CD4-positive, alpha-beta T cell (primary cell): ENCODE measurements at regions not wholly inside any gene's neighbourhood (a gene's known extent, or its start where the extent isn't known, plus 50 kb on each side); places are given as distances from the start of the nearest gene placed in this dataset.
"Not testable (repeated sequence)": the region's sequence is repeated elsewhere in the genome, so short reads cannot be mapped to it uniquely, and the experiment has no call there.

Experiments used
- ATAC-seq: fragments of 200-7000 bp; cut with Tn5 transposase; one replicate; pipeline ENCODE4 v1.10.0; 2022; ENCODE audit warnings: mild to moderate bottlenecking; ENCODE audit not compliant: poor library complexity
- CTCF ChIA-PET: fragments of 350-600 bp; sonication (Branson Sonifier 250); formaldehyde crosslinking; loops from one replicate; lab custom pipeline; 2021; ENCODE audit warnings: antibody characterized with exemption, inconsistent platforms; lab: Charles Lee
- POLR2A ChIA-PET: fragments of 350-600 bp; sonication (Branson Sonifier 250); formaldehyde crosslinking; loops from one replicate; lab custom pipeline; 2021; ENCODE audit warnings: antibody characterized with exemption, inconsistent platforms; lab: Charles Lee
- DNase-seq, 14 experiments: peaks; one replicate each; pipeline ENCODE4 v3.0.0-alpha.2; 2013 to 2020; ENCODE audit warnings: mixed read lengths in 2 of 14
- H3K27ac ChIP-seq, 2 donors: one replicate each; pipeline versions ENCODE4 v1.5.1 to v1.7.0; 2013; ENCODE audit warnings: low read length in 2 of 2, low read depth in 1 of 2, mild to moderate bottlenecking in 1 of 2
- H3K27me3 ChIP-seq, 2 experiments: 1 replicate in 1 of 2; 2 replicates in 1 of 2; pipeline versions ENCODE4 v1.6.1 to v1.7.0; 2013; ENCODE audit warnings: low read length in 2 of 2, control low read depth in 1 of 2, mild to moderate bottlenecking in 1 of 2, moderate library complexity in 1 of 2; ENCODE audit not compliant: insufficient read depth in 2 of 2, control insufficient read depth in 1 of 2
- H3K36me3 ChIP-seq: one replicate; pipeline ENCODE4 v1.6.1; 2013; ENCODE audit warnings: low read length, control low read depth; ENCODE audit not compliant: insufficient read depth
- H3K4me1 ChIP-seq: one replicate; pipeline ENCODE4 v1.6.1; 2013; ENCODE audit warnings: low read length, control low read depth; ENCODE audit not compliant: insufficient read depth
- H3K4me3 ChIP-seq: one replicate; pipeline ENCODE4 v1.5.1; 2013; ENCODE audit warnings: mild to moderate bottlenecking, low read length, moderate library complexity
- H3K9me3 ChIP-seq, 2 experiments: 1 replicate in 1 of 2; 2 replicates in 1 of 2; pipeline versions ENCODE4 v1.6.1 to v1.7.0; 2013; ENCODE audit warnings: low read length in 2 of 2, mild to moderate bottlenecking in 2 of 2, control low read depth in 1 of 2, moderate library complexity in 1 of 2; ENCODE audit not compliant: control insufficient read depth in 1 of 2, insufficient read depth in 1 of 2
- H3K27ac Mint-ChIP-seq: one replicate; pipeline ENCODE4 v1.8.0; 2020; ENCODE audit warnings: mixed read lengths
- H3K27me3 Mint-ChIP-seq: one replicate; pipeline ENCODE4 v1.8.0; 2021; ENCODE audit warnings: mixed read lengths
- H3K36me3 Mint-ChIP-seq: one replicate; pipeline ENCODE4 v1.8.0; 2021; ENCODE audit warnings: low read depth, mixed read lengths
- H3K4me1 Mint-ChIP-seq: one replicate; pipeline ENCODE4 v1.8.0; 2021; ENCODE audit warnings: low read depth, mixed read lengths
- H3K4me3 Mint-ChIP-seq: one replicate; pipeline ENCODE4 v1.8.0; 2020; ENCODE audit warnings: mild to moderate bottlenecking, mixed read lengths
- H3K9me3 Mint-ChIP-seq: one replicate; pipeline ENCODE4 v1.8.0; 2020; ENCODE audit warnings: mixed read lengths
- intact Hi-C, 2 experiments: fragments of 100-400 bp; cut with DNase I in 1 of 2; cut with micrococcal nuclease in 1 of 2; formaldehyde crosslinking; loops; one replicate each; pipeline versions ENCODE4 v1.15.1 to v1.9.0; 2023 to 2025; cut with DNase I, micrococcal nuclease
- TF ChIP-seq, protein P1 (sequence below): fragments of 200-600 bp; IDR thresholded peaks from one replicate; pipeline ENCODE4 v1.8.0; 2022; ENCODE audit warnings: antibody characterized with exemption, mild to moderate bottlenecking

DNA sequence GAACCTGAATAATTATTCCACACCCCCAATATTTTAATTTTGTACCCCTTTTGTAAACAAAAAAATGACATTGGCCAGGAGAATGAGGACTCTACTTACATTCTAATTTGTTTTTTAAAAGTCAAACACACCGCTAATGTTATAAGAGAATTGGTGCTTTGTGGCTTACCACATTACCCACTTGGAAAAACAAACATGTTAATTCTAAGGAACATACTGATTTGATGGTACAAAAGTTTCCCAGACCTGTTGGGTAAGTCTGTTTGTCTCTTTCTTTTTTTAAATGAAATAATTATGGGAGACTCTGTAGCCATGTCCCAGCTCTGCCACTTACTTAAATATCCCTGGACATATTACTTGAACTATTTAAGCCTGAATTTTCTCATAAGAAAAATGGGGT lies 352.5 kb upstream of the C2CD4B start:
- Histone ChIP-seq H3K4me3 (no peak overlapping the region), H3K36me3 (no peaks in the 10 kb centered on the region), H3K9me3 (no peaks in the 10 kb centered on the region), H3K27ac (no peak overlapping the region), H3K4me1 (no peaks in the 10 kb centered on the region), H3K27me3 (peaks cover 0 to 4% of the 10 kb centered on the region in 2 experiments)
- Mint-ChIP-seq H3K27me3 (peaks cover 62% of the 10 kb centered on the region), H3K27ac (no peak overlapping the region), H3K4me1 (no peaks in the 10 kb centered on the region), H3K4me3 (no peak overlapping the region), H3K9me3 (no peaks in the 10 kb centered on the region), H3K36me3 (no peaks in the 10 kb centered on the region)
- CTCF ChIA-PET, result no interaction called here
- TF ChIP-seq, protein P1, sequence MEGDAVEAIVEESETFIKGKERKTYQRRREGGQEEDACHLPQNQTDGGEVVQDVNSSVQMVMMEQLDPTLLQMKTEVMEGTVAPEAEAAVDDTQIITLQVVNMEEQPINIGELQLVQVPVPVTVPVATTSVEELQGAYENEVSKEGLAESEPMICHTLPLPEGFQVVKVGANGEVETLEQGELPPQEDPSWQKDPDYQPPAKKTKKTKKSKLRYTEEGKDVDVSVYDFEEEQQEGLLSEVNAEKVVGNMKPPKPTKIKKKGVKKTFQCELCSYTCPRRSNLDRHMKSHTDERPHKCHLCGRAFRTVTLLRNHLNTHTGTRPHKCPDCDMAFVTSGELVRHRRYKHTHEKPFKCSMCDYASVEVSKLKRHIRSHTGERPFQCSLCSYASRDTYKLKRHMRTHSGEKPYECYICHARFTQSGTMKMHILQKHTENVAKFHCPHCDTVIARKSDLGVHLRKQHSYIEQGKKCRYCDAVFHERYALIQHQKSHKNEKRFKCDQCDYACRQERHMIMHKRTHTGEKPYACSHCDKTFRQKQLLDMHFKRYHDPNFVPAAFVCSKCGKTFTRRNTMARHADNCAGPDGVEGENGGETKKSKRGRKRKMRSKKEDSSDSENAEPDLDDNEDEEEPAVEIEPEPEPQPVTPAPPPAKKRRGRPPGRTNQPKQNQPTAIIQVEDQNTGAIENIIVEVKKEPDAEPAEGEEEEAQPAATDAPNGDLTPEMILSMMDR, result no peak
- POLR2A ChIA-PET, result no interaction called here
- ATAC-seq, result no peak
- intact Hi-C loops, result no loop called here
- DNase-seq, result no peak

DNA sequence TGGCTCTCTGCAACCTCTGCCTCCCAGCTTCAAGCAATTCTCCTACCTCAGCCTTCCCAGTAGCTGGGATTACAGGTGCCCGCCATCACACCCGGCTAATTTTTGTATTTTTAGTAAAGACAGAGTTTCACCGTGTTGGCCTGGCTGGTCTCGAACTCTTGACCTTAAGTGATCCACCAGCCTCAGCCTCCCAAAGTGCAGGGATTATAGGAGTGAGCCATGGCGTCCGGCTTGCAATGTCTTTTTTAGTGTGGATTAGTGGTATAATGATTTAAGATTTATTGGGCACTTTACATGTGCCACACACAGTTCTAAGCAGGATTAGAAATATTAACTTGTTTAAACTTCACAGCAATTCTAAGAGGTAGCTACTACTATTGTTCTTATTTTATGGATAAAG lies 353.6 kb upstream of the C2CD4B start:
- POLR2A ChIA-PET, CTCF ChIA-PET, H3K27ac Mint-ChIP-seq, DNase-seq, H3K36me3 Mint-ChIP-seq, H3K4me3 Mint-ChIP-seq, H3K4me1 Mint-ChIP-seq, H3K9me3 Mint-ChIP-seq, ATAC-seq, intact Hi-C loops, H3K36me3 ChIP-seq, H3K4me1 ChIP-seq, H3K4me3 ChIP-seq, H3K9me3 ChIP-seq, H3K27ac ChIP-seq, H3K27me3 ChIP-seq: not testable (repeated sequence)
- peaks cover 58% of the 10 kb centered on the region for H3K27me3 Mint-ChIP-seq

DNA sequence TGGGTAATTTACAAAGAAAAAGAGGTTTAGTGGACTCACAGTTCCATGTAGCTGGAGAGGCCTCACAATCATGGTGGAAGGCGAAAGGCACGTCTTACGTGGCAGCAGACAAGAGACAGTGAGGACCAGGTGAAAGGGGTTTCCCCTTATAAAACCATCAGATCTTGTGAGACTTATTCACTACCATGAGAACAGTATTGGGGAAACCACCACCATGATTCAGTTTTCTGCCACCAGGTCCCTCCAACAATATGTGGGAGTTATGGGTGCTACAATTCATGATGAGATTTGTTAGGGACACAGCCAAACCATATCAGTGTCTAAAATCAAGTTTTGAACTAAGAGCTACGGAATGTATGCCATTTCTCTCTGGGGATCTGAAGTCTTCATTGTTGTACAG lies 354.8 kb upstream of the C2CD4B start:
- no peak overlapping the region for H3K27ac ChIP-seq
- Mint-ChIP-seq H3K4me3 (no peak overlapping the region), H3K27me3 (peaks cover 55% of the 10 kb centered on the region), H3K36me3 (no peaks in the 10 kb centered on the region), H3K27ac (no peak overlapping the region), H3K9me3 (no peaks in the 10 kb centered on the region), H3K4me1 (no peaks in the 10 kb centered on the region)
- H3K4me3 ChIP-seq, result no peak overlapping the region
- intact Hi-C loops, result no loop called here
- POLR2A ChIA-PET, result no interaction called here
- no peak for DNase-seq
- no peak for ATAC-seq
- TF ChIP-seq, protein P1, result no peak
- CTCF ChIA-PET, result no interaction called here
- H3K4me1 ChIP-seq, result no peaks in the 10 kb centered on the region
- no peaks in the 10 kb centered on the region for H3K9me3 ChIP-seq
- no peaks in the 10 kb centered on the region for H3K36me3 ChIP-seq
- H3K27me3 ChIP-seq, result peaks cover 0 to 10% of the 10 kb centered on the region in 2 experiments

DNA sequence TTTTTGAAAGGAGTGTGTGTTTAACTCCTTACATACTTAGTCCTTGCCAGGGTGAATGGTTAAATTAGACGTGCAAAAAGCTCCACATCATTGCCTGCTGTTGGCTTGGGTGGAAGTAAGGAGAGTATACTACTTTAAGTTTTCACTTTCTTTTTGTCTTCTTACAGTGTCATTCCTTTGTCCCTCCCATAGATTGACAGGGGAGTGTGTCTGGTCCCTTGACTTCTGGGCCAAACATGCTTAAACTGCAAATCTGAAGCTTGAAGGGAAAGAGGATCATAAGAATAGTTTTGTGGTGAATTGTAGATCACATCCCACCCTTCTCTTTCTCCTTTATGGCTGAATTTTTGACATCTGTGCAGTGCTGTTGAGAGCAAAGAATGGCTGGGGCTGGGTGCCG lies 355.8 kb upstream of the C2CD4B start:
- ATAC-seq, result no peak
- intact Hi-C loops, result no loop called here
- Histone ChIP-seq H3K27me3 (peaks cover 0 to 10% of the 10 kb centered on the region in 2 experiments), H3K9me3 (no peaks in the 10 kb centered on the region), H3K4me3 (no peak overlapping the region), H3K27ac (no peak overlapping the region), H3K4me1 (no peaks in the 10 kb centered on the region), H3K36me3 (no peaks in the 10 kb centered on the region)
- no peak for DNase-seq
- Mint-ChIP-seq H3K27me3 (peaks cover 48% of the 10 kb centered on the region), H3K4me1 (no peaks in the 10 kb centered on the region), H3K27ac (no peak overlapping the region), H3K9me3 (no peaks in the 10 kb centered on the region), H3K36me3 (no peaks in the 10 kb centered on the region), H3K4me3 (no peak overlapping the region)
- ChIA-PET POLR2A (no interaction called here), CTCF (no interaction called here)
- TF ChIP-seq, protein P1, result no peak
